ENCODE measurements at regions not wholly inside any gene's neighbourhood (a gene's known extent, or its start where the extent isn't known, plus 50 kb on each side); places are given as distances from the start of the nearest gene placed in this dataset.
A peak's percentile ranks its signal among the peaks of the same experiment; 100 is the strongest.

DNA sequence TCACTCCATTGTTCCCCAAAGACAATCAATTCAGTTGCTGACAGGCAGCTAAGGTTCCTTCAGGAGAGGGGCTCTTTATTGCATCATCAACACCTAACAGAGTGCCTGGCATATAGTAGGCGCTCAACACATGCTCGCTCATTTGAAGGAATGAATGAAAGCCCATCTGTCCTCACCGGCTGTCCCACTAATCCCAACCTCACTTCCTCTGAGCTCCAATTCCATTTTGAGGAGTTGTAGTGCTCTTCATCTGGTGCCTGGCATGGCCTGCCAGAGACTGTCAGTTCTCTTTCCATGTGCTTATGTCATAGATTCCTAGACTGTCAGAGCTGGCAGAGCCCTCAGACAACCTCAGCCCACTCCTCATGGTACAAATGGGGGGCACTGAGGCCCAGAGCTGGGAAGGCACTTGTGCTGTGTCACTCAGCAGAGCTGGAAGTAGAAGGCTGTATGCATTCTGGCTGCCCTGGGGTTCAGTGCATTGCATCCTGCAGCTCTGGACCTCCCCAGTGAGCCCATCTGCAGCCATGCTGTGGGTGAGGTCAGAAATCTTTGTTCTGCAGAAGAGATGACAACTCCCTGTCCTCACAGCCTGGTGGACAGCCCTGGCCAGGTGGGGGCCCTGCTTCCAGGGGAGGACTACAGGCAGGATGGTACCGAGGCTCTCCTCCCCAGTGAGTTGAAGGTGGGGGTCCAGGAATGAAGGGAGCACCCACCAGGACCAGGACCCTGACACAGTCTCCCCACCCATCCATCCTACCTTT, 134.9 kb upstream of the PJA1 start:
- H3K27me3 Mint-ChIP-seq, result peaks cover 9% of the 10 kb centered on the region
- H3K27ac Mint-ChIP-seq, result no peak overlapping the region
- DNase-seq (ENCODE audit: low spot score, unreplicated experiment), result no peak
- no peaks in the 10 kb centered on the region for H3K4me1 Mint-ChIP-seq (ENCODE audit: low read depth)
- TF ChIP-seq, protein P1, sequence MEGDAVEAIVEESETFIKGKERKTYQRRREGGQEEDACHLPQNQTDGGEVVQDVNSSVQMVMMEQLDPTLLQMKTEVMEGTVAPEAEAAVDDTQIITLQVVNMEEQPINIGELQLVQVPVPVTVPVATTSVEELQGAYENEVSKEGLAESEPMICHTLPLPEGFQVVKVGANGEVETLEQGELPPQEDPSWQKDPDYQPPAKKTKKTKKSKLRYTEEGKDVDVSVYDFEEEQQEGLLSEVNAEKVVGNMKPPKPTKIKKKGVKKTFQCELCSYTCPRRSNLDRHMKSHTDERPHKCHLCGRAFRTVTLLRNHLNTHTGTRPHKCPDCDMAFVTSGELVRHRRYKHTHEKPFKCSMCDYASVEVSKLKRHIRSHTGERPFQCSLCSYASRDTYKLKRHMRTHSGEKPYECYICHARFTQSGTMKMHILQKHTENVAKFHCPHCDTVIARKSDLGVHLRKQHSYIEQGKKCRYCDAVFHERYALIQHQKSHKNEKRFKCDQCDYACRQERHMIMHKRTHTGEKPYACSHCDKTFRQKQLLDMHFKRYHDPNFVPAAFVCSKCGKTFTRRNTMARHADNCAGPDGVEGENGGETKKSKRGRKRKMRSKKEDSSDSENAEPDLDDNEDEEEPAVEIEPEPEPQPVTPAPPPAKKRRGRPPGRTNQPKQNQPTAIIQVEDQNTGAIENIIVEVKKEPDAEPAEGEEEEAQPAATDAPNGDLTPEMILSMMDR (IDR thresholded peaks at IDR 0.05; ENCODE audit: unreplicated experiment), result no peak
- H3K9me3 Mint-ChIP-seq (ENCODE audit: low read depth), result peaks cover 11% of the 10 kb centered on the region
- H3K4me3 Mint-ChIP-seq (ENCODE audit: low read depth), result no peak overlapping the region
- H3K36me3 Mint-ChIP-seq (ENCODE audit: insufficient read depth), result no peaks in the 10 kb centered on the region

DNA sequence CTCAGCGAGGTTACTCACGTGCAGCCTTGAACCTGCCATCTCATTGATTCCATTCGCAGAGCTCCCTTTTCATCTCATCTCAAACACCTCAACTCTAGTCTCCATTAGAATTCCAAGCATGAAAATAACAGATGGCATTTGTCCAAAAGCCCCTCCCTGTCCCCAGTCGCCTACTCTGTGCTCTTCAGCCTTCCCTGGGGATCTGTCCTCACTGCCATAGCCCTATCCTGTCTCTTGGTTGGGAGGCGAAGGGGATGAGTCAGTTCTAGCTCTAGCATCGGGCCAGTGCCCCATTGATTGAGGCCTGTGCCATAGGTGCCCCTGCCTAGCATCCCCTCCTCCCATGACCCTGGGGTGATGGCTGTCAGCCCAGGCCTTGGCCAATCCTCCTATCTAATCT, 134.0 kb upstream of the PJA1 start:
- DNase-seq (ENCODE audit: low spot score, unreplicated experiment), result no peak
- TF ChIP-seq, protein P1 (IDR thresholded peaks at IDR 0.05; ENCODE audit: unreplicated experiment), result no peak
- H3K9me3 Mint-ChIP-seq (ENCODE audit: low read depth), result peaks cover 11% of the 10 kb centered on the region
- H3K27me3 Mint-ChIP-seq, result peaks cover 8% of the 10 kb centered on the region
- H3K4me3 Mint-ChIP-seq (ENCODE audit: low read depth), result no peak overlapping the region
- no peak overlapping the region for H3K27ac Mint-ChIP-seq
- H3K36me3 Mint-ChIP-seq (ENCODE audit: insufficient read depth), result no peaks in the 10 kb centered on the region
- H3K4me1 Mint-ChIP-seq (ENCODE audit: low read depth), result no peaks in the 10 kb centered on the region

DNA sequence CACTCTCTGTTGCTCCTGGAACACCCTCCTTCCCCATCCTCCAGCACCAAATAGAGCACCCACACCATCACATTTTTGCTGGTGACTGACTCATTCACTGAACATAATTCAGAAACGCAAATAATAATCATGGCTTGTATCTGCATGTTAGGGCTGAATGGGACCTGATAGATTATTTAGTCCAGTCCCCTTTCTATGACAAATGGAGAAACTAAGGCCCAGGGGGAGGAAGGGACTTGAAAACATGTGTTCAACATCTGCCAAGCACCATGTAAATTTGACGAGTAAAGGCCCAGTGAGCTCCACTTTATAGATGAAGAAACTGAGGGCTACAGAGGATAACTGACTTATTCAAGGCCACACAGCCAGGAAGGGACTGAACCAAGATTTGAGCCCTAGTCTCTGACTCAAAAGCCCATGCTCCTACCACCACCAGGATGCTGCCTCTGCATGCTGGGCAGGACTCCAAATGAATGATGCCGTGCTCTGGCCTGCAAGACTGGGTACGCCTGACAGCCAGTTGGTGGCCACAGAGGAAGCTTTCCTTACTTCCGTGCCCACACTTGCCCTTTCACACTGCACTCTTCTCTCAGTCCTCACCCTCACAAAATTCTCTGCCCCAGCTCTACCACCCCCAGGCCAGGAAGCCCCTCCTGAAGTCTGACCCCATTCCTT, 133.3 kb upstream of the PJA1 start:
- Mint-ChIP-seq H3K4me3 (ENCODE audit: low read depth) (no peak overlapping the region), H3K27me3 (peaks cover 8% of the 10 kb centered on the region), H3K4me1 (ENCODE audit: low read depth) (no peaks in the 10 kb centered on the region), H3K9me3 (ENCODE audit: low read depth) (peaks cover 7% of the 10 kb centered on the region), H3K36me3 (ENCODE audit: insufficient read depth) (no peaks in the 10 kb centered on the region), H3K27ac (no peak overlapping the region)
- no peak for DNase-seq (ENCODE audit: low spot score, unreplicated experiment)
- TF ChIP-seq, protein P1 (IDR thresholded peaks at IDR 0.05; ENCODE audit: unreplicated experiment), result no peak

DNA sequence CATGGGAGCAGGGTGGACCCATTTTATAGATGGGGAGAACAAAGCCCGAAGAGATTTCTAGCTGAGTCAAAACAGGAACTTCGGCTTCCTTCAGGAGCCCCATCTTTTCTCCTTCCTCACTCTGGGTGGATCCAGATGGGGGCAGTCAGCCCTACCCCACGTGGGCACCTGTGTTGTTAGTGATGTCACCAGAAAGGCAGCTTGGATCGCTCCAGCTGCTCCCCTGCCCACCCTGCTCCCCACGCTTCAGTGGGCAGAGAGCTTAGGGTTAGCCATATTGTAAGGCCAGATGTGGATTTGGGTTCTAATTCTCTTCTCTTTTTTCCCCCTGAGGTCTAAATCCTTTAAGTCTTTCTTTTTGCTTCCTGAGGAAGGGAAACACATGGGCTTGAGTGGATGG, 132.3 kb upstream of the PJA1 start:
- no peaks in the 10 kb centered on the region for H3K36me3 Mint-ChIP-seq (ENCODE audit: insufficient read depth)
- H3K27me3 Mint-ChIP-seq, result peaks cover 6% of the 10 kb centered on the region
- H3K4me1 Mint-ChIP-seq (ENCODE audit: low read depth), result no peaks in the 10 kb centered on the region
- H3K27ac Mint-ChIP-seq, result no peak overlapping the region
- DNase-seq (ENCODE audit: low spot score, unreplicated experiment), result no peak
- peaks cover 5% of the 10 kb centered on the region for H3K9me3 Mint-ChIP-seq (ENCODE audit: low read depth)
- TF ChIP-seq, protein P1 (IDR thresholded peaks at IDR 0.05; ENCODE audit: unreplicated experiment), result no peak
- H3K4me3 Mint-ChIP-seq (ENCODE audit: low read depth), result no peak overlapping the region

DNA sequence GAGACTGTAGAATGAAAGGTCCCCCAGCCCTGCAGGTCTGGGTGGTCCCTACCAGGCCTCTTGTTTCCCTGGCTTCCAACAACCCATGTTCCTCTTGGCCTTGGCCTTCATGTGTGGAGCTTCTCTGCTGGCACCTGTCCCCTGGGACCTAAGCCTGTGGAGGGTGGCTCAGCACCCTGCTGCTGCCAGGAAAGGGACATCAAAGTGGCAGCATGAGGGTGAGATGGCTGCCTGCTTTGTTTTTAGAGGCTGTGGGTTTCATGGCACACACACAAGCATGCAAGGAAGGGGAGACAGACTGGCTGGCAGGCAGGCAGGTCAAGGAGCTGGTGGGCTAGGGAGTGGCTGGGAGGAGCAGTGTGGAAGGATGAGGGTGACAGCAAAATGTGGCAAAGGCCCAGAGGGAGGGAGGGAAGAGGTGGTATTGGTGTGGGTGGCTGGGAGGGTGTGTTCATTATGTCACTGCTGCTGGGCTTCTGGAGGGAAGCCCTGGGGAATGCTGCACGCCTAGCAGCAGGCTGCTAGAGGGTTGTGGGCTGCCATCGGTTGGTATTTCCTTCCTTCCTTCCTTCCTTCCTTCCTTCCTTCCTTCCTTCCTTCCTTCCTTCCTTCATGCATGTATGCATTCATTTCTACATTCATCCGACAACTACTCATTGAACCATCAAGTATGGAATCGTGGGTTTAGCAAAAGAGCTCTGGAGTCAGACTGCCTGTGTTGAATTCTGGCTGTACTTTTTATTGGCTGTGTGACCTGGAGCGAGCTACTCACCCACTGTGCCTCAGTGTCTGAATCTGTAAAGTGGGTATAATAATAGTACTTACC, 128.7 kb upstream of the PJA1 start:
- Mint-ChIP-seq H3K27ac (peak overlapping the region; percentile 44), H3K4me1 (ENCODE audit: low read depth) (peaks cover 9% of the 10 kb centered on the region), H3K9me3 (ENCODE audit: low read depth) (no peaks in the 10 kb centered on the region), H3K36me3 (ENCODE audit: insufficient read depth) (no peaks in the 10 kb centered on the region), H3K27me3 (no peaks in the 10 kb centered on the region), H3K4me3 (ENCODE audit: low read depth) (no peak overlapping the region)
- DNase-seq (ENCODE audit: low spot score, unreplicated experiment), result no peak
- TF ChIP-seq, protein P1 (IDR thresholded peaks at IDR 0.05; ENCODE audit: unreplicated experiment), result no peak

Measured in progenitor cell of endocrine pancreas (in vitro differentiated cells).